ENCODE measurements at regions not wholly inside any gene's neighbourhood (a gene's known extent, or its start where the extent isn't known, plus 50 kb on each side); places are given as distances from the start of the nearest gene placed in this dataset.
A peak's percentile ranks its signal among the peaks of the same experiment; 100 is the strongest.

DNA sequence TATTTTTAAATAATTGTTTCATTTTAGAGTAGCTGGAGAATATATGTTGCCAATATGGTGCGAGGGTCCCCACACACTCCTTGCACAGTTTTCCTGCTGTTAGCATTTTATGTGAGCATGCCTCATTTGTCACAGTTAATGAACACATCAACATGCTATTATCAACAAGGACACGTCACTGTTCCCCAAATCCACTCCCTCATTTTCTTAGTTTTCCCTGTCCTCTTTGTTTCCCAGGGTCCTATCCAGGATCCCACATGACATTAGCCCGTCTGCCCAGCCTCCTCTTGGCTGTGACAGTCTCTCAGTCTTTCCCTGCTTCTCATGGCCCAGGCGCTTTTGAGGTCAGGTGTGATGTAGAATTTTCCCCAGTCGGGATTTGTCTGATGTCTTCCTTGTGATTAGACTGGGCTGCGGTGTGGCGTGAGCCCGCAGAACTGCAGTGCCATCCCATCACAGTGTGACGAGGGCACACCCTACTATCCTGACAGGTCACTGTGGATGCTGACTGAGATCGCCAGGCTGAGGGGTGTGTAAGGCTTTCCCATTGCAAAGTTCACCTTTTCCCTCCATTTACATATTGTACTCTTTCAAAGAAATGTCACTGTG is 450.6 kb upstream of the B3GAT1 start:
- TF ChIP-seq ZSCAN4 (tag by site-specific recombination; IDR thresholded peaks at IDR 0.05) (no peak), ZNF558 (tag by site-specific recombination; IDR thresholded peaks at IDR 0.05) (no peak), ZBTB49 (tag by site-specific recombination; IDR thresholded peaks at IDR 0.05; ENCODE audit: low read depth) (no peak), ZNF76 (tag by site-specific recombination; IDR thresholded peaks at IDR 0.05; ENCODE audit: borderline replicate concordance, low read depth) (no peak), EGR2 (tag by site-specific recombination; IDR thresholded peaks at IDR 0.05; ENCODE audit: low read depth) (no peak), ZNF175 (tag by site-specific recombination; IDR thresholded peaks at IDR 0.05) (no peak), ZNF184 (tag by site-specific recombination; IDR thresholded peaks at IDR 0.05) (no peak), HOXD13 (CRISPR knock-in tag; IDR thresholded peaks at IDR 0.05; ENCODE audit: borderline replicate concordance) (no peak), ZNF146 (tag by site-specific recombination; IDR thresholded peaks at IDR 0.05) (no peak), ZNF148 (tag by site-specific recombination; IDR thresholded peaks at IDR 0.05; ENCODE audit: borderline replicate concordance) (no peak), ZBTB20 (tag by site-specific recombination; IDR thresholded peaks at IDR 0.05) (no peak), ZNF701 (tag by site-specific recombination; IDR thresholded peaks at IDR 0.05) (no peak), SCRT2 (tag by site-specific recombination; IDR thresholded peaks at IDR 0.05) (no peak)
- TF ChIP-seq, protein P1, sequence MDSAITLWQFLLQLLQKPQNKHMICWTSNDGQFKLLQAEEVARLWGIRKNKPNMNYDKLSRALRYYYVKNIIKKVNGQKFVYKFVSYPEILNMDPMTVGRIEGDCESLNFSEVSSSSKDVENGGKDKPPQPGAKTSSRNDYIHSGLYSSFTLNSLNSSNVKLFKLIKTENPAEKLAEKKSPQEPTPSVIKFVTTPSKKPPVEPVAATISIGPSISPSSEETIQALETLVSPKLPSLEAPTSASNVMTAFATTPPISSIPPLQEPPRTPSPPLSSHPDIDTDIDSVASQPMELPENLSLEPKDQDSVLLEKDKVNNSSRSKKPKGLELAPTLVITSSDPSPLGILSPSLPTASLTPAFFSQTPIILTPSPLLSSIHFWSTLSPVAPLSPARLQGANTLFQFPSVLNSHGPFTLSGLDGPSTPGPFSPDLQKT (IDR thresholded peaks at IDR 0.05; ENCODE audit: borderline replicate concordance, low read depth, low read length): no peak
- TF ChIP-seq, protein P2, sequence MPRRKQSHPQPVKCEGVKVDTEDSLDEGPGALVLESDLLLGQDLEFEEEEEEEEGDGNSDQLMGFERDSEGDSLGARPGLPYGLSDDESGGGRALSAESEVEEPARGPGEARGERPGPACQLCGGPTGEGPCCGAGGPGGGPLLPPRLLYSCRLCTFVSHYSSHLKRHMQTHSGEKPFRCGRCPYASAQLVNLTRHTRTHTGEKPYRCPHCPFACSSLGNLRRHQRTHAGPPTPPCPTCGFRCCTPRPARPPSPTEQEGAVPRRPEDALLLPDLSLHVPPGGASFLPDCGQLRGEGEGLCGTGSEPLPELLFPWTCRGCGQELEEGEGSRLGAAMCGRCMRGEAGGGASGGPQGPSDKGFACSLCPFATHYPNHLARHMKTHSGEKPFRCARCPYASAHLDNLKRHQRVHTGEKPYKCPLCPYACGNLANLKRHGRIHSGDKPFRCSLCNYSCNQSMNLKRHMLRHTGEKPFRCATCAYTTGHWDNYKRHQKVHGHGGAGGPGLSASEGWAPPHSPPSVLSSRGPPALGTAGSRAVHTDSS (tag by site-specific recombination; IDR thresholded peaks at IDR 0.05): no peak
- H3K9me3 ChIP-seq (ENCODE audit: control insufficient read depth, insufficient read depth, low read depth, low read length): no peaks in the 10 kb centered on the region
- no peaks in the 10 kb centered on the region for H3K4me1 ChIP-seq (ENCODE audit: control insufficient read depth, insufficient read depth, low read length)
- H3K4me3 ChIP-seq (ENCODE audit: low read depth, low read length): no peak overlapping the region
- no peak overlapping the region for H3K27ac ChIP-seq (ENCODE audit: extremely low read depth, low read depth, low read length)
- POLR2A ChIA-PET: no interaction called here
- CTCF ChIA-PET: interaction anchor here (1.2 kb wide), 1 partner anchor 271 kb away, joined by 3 read pairs; no protein-coding TSS in a partner anchor
- no peaks in the 10 kb centered on the region for H3K36me3 ChIP-seq (ENCODE audit: control insufficient read depth in 2 of 2, insufficient read depth in 1 of 2, low read length in 2 of 2)

GRCh38 chr11:134862105-134862502 is 450.1 kb upstream of the B3GAT1 start:
- H3K36me3 ChIP-seq (ENCODE audit: control insufficient read depth in 2 of 2, insufficient read depth in 1 of 2, low read length in 2 of 2): no peaks in the 10 kb centered on the region
- POLR2A ChIA-PET: no interaction called here
- no peak overlapping the region for H3K4me3 ChIP-seq (ENCODE audit: low read depth, low read length)
- CTCF ChIA-PET: interaction anchor here (0.7 to 1.2 kb wide), 4 partner anchors 10 to 506 kb away, joined by 3 to 4 read pairs (median 4); no protein-coding TSS in a partner anchor
- H3K27ac ChIP-seq (ENCODE audit: extremely low read depth, low read depth, low read length): no peak overlapping the region
- H3K4me1 ChIP-seq (ENCODE audit: control insufficient read depth, insufficient read depth, low read length): no peaks in the 10 kb centered on the region
- H3K9me3 ChIP-seq (ENCODE audit: control insufficient read depth, insufficient read depth, low read depth, low read length): no peaks in the 10 kb centered on the region
- TF ChIP-seq, protein P3, sequence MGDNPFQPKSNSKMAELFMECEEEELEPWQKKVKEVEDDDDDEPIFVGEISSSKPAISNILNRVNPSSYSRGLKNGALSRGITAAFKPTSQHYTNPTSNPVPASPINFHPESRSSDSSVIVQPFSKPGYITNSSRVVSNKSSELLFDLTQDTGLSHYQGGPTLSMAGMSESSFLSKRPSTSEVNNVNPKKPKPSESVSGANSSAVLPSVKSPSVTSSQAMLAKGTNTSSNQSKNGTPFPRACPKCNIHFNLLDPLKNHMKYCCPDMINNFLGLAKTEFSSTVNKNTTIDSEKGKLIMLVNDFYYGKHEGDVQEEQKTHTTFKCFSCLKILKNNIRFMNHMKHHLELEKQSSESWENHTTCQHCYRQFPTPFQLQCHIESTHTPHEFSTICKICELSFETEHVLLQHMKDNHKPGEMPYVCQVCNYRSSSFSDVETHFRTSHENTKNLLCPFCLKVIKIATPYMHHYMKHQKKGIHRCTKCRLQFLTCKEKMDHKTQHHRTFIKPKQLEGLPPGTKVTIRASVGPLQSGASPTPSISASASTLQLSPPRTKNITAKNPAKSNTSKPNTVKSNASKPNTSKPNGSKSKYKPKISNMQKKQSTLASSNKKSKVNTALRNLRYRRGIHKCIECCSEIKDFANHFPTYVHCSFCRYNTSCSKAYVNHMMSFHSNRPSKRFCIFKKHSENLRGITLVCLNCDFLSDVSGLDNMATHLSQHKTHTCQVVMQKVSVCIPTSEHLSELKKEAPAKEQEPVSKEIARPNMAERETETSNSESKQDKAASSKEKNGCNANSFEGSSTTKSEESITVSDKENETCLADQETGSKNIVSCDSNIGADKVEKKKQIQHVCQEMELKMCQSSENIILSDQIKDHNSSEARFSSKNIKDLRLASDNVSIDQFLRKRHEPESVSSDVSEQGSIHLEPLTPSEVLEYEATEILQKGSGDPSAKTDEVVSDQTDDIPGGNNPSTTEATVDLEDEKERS (tag by site-specific recombination; IDR thresholded peaks at IDR 0.05): no peak
- TF ChIP-seq SETDB1 (IDR thresholded peaks at IDR 0.05; ENCODE audit: insufficient read length, low read length): peak; percentile 3
- TF ChIP-seq GLIS1 (tag by site-specific recombination; IDR thresholded peaks at IDR 0.05): no peak
- TF ChIP-seq ZNF510 (tag by site-specific recombination; IDR thresholded peaks at IDR 0.05; ENCODE audit: insufficient replicate concordance): no peak
- TF ChIP-seq ZNF248 (tag by site-specific recombination; IDR thresholded peaks at IDR 0.05): no peak
- TF ChIP-seq ZNF157 (tag by site-specific recombination; IDR thresholded peaks at IDR 0.05): no peak
- no peak for TF ChIP-seq ZNF580 (tag by site-specific recombination; IDR thresholded peaks at IDR 0.05)

Data from HEK293 (cell line).